Stimulated activated CD4-positive, alpha-beta T cell treated with anti-CD3 and anti-CD28 coated beads, Interleukin-2, amount 100 ng/mL, for 24 hours (primary cell): ENCODE measurements at regions not wholly inside any gene's neighbourhood (a gene's known extent, or its start where the extent isn't known, plus 50 kb on each side); places are given as distances from the start of the nearest gene placed in this dataset.
"Not testable (repeated sequence)": the region's sequence is repeated elsewhere in the genome, so short reads cannot be mapped to it uniquely, and the experiment has no call there.

Experiments
- DNase-seq, 2 donors: peaks; one replicate each; pipeline ENCODE4 v3.0.0-alpha.2; 2020

GRCh38 chr7:153012203-153012602, 252.7 kb downstream of the ACTR3B start:
- no peak for DNase-seq

DNA sequence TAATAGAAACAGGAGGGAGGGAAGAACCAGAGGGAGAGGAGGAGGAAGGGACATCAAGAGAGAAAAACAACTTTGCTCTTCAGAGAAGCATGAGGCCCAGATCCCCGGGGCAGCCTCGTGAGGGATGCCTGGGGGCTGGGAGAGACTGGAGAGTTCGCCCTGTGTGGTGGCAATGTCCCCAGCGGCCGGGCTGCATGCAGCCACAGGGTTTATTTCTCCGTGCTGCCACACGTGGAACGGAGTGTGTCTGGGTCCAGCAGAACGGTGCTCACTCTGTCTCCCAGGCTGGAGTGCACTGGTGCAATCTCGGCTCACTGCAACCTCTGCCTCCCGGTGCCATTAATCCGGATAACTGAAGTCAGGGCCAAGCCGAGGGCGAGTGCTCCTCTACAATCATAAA, 257.7 kb downstream of the ACTR3B start:
- DNase-seq, result no peak

DNA sequence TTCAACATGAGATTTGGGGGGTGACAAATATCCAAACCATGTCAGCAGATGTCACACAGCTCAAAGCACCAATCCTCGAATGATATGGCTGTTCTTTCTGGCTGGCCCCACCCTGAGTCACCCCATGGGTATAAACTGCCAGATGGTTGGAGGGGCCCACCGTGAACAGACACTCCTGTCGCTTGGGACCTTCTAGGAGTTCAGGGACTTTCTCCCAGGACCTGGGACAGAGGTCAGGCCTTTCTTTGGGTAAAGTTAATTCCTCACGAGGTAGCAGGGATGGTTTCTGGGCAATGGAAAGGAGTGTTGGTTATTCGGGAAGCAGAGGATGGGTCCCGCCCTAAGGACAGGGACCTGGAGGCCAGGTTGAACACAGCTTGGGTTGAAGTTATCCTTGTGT, 262.0 kb downstream of the ACTR3B start:
- no peak for DNase-seq

DNA sequence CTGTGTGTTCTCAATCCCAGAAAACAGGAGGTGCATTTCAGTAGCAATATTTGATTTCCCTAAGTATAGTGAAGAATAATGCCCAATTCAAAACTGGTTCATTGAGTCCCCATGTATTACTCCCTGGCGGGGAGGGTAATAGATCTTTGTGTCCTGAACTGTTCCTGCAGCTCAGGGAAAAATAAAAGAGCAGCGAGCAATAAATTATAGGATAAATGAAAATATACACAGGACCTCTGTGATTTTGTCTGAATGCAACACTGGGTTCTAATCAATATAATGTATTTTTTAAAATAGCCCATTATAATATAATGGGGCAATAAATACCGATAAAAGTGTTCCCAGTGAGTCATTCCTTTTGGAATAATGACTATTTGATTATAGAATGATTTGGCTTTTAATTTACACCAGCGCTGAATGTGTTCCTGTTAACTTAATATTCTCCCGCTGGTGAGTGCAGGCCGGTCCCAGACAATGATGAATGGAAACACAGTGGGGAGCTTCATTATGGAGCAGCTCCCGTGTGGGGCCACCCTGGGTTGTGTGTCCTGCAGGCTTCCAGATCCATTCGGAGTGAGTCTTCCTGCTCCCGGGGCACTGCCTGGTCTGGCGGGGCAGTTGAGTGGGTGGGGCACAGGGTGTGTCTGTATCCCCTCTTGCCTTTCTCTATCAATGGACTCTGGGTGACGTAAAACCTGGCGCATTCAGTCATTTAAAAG, 263.1 kb downstream of the ACTR3B start:
- DNase-seq, result no peak

- DNase-seq, result no peak
These were observed 263.6 kb downstream of the ACTR3B start for GRCh38 chr7:153023194-153023592.

DNA sequence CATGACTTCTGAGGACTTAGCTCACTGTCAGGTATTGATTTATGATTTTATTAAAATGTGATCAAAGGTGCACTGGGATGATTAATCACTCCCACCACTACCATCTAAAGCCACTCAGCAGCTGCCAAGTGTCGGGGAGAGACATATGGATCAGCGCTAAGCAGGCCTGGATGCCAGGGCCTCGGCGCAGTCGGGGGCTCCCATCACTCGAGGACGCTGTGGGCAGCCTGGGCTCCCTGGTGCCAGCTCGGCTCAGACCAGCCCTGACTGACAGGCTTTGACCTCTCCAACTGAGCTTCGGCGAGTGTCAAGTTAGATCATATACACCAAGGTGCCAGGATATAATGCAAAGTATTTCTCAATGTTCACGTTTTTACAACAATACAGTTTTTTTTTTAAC, 267.7 kb downstream of the ACTR3B start:
- no peak for DNase-seq

- no peak for DNase-seq
These were observed 268.4 kb downstream of the ACTR3B start for GRCh38 chr7:153027904-153028303.

- DNase-seq, result no peak
These were observed 271.4 kb downstream of the ACTR3B start for GRCh38 chr7:153030976-153031375.

- no peak for DNase-seq
These were observed 275.2 kb downstream of the ACTR3B start for GRCh38 chr7:153034791-153035190.

DNA sequence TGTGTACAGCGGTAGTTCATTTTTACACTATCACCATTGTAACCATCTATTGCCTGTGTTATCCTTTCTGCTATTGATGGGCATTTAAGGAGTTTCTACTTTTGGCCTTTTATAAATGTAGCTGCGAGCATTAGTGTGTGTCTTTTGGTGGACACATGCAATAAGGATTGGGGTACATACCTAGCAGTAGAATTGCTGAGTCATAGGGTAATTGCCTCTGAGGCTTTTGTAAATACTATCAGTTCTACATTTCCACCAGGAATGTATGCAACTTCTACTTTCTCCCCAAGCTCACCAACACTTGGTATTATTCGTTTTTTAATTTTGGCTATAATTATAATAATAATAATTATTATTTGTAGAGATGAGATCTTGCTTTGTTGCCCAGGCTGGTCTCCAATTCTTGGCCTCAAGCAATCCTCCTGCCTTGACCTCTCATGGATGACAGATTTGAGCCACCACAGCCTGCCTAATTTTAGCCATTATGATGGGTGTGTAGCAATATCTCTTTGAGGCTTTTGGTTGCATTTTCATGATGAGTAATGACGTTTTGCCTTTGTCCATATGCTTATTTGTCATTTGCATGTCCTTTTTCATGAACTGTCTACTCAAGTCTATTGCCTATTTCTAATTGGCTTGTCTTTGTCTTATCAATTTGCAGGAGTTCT, 277.0 kb downstream of the ACTR3B start:
- DNase-seq, result no peak

DNA sequence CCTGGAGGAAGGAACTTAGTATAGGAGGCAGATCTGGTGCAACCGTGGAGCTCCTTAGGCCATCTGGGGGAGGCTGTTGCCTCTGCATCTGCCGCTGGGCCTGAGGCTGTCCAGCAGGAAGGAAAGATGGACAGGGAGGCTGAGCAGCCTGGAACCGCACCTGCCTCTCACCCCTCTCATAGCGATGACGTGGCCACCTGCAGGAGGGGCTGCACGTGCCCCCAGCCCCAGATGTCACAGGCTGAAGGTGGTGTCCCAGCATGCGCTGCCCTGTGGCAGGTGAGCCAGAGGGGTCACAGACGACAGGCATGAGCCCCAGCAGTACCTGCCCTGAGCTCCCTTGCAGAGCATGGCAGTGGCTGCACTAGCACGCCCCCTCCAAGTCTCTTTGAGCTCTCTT, 283.9 kb downstream of the ACTR3B start:
- no peak for DNase-seq

DNA sequence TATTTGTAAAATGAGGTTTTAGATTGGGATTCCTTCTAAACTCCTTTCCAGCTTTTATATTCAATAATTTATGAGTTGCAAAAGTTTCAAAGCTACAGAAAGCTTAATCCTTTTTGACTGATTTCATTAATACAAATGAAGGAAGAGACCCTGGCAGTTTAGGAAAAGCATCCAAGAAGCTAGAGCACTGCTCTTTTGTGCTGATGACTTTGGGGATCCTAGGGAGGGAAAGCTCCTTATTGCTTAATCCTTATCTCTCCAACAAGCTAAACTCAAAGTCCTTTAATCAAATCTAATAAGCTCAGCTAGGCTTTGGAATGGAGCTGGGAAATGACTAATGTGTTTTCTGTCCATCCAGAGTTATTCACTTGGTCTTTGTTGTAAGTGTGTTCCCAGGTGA, 285.4 kb downstream of the ACTR3B start:
- no peak for DNase-seq

GRCh38 chr7:153047079-153047959, 287.8 kb downstream of the ACTR3B start:
- DNase-seq, result no peak

DNA sequence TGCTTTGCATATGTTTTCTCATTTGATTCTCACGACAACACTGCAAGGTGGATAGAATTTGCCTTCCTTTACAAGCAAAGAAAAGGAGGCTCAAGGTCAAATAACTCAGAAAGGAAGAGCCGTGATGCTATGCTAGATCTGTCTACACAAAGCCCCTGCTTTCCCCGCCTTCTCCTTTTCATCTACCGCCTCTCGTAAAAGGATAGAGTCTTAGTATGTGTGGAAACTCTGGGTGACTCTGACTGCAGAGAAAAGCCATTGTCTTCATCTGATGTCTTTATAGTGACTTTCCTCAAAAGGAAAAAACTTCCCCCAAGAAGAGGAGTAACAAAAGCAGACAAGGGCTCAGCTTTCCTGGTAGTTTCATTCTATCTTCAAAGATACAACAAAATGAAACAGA, 292.7 kb downstream of the ACTR3B start:
- no peak for DNase-seq

DNA sequence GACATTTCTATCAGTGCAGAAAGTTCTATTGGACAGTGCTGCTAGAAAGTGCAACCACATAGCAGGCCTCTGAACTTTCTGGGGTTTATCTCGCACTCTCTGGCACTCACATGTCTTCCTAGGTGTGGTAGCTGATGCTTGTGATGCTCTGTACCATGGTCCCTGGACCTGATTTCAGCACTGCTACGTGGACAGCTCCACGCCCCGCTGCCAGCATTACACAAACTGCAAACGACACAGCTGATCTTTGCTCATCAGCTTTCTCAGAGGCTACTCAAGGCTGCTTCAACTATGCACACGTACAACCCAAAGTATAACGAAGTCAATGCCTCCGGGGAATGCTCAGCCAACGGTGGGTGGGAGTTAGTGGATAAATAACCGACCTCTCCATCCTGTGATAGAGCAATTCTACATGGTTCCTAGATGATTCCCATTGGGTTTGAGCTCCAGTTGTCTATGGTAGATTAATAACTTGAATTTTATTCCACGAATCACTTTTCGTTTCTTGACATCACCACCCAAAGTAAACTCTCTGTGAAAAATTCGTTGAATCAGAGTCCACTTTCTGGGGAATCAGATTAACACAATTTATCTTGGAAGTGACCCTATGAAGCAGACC, 302.5 kb downstream of the ACTR3B start:
- peak in 1 of 2 donors; percentile 5 for DNase-seq

DNA sequence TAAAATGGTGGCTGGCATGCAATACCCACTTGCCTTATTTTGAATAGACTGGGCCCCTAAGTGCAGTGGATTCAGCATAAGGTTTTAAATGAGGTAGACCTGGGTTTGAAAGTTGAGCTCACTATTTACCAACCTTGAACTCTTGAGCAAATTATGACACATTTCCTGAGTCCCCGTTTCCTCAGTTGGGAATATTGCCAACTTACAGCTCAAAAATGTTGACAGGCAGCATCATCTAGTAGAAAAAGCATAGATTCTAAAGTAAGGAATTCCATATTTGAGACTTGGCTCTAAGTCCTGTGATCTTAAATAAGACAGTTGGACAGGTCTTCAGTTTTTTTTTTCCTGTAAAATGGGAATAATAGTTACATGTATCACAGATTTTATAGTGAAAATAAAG, 305.5 kb downstream of the ACTR3B start:
- DNase-seq, result no peak

GRCh38 chr7:153066711-153067110, 307.2 kb downstream of the ACTR3B start:
- DNase-seq, result no peak

GRCh38 chr7:153070141-153070540, 310.6 kb downstream of the ACTR3B start:
- no peak for DNase-seq

DNA sequence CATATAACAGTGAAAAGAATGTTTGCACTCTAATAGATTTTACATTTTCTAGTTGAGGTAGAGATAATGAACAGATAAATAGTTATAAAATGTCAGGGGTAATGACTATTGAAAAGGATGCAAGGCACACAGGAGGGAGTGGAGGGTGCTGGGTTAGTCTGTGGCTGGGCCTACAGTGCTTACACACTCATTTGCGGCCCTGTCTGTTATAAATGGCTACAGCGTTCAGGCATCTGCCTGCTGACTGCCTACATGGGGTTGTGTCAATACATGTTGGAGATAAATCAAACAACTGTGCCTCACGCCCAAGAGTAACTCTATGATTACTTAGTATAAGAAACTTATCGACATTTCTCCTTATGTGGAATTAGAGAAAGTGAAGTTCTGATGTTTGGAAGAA, 313.3 kb downstream of the ACTR3B start:
- DNase-seq, result no peak

- DNase-seq, result not testable (repeated sequence)
These were observed 316.7 kb downstream of the ACTR3B start for GRCh38 chr7:153076289-153076688.

DNA sequence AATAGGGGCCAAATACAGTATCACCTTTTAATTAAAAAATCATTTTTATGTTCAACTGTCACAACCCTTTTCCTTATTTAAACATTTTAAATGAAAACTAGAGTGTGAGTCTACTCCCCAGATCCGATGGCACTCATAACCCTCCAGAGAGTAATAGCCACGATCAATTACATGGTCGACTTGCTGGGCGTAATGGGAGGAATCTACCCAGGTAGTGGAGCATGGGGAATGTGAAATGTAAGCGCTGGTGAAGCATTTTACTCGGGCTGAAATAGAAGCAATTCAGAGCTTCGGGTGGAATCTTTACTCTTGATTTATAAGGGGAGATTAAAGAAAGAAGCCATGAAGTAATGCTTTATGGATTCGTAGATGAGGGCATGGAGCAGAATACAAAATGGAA, 321.9 kb downstream of the ACTR3B start:
- DNase-seq, result no peak

- DNase-seq, result no peak
These were observed 324.7 kb downstream of the ACTR3B start for GRCh38 chr7:153084278-153084677.

- DNase-seq, result no peak
These were observed 327.9 kb downstream of the ACTR3B start for GRCh38 chr7:153087498-153087897.
